ENCODE measurements at regions not wholly inside any gene's neighbourhood (a gene's known extent, or its start where the extent isn't known, plus 50 kb on each side); places are given as distances from the start of the nearest gene placed in this dataset.

- no peak for DNase-seq (ENCODE audit: low spot score in 2 of 2)
- Histone ChIP-seq H3K27me3 (no peaks in the 10 kb centered on the region), H3K9me3 (no peaks in the 10 kb centered on the region), H3K27ac (no peak overlapping the region), H3K4me1 (no peaks in the 10 kb centered on the region), H3K4me3 (no peak overlapping the region), H3K36me3 (no peaks in the 10 kb centered on the region)
- TF ChIP-seq EP300 (IDR thresholded peaks at IDR 0.05) (no peak), CTCF (IDR thresholded peaks at IDR 0.05) (no peak), POLR2A (IDR thresholded peaks at IDR 0.05) (no peak)
- 95 to 100% methylated on average over 1 of the region's 1 CpG for WGBS, 2 donors
Measured at GRCh38 chr13:73193554-73193953, 134.7 kb downstream of the KLF5 start.

GRCh38 chr13:73190477-73190876 is 131.7 kb downstream of the KLF5 start:
- no peak for TF ChIP-seq CTCF (IDR thresholded peaks at IDR 0.05)
- DNase-seq (ENCODE audit: low spot score in 2 of 2) = peak in 1 of 2 donors; percentile 11
- Histone ChIP-seq H3K27ac (peak overlapping the region in 1 of 4 donors; percentile 58), H3K9me3 (no peaks in the 10 kb centered on the region), H3K36me3 (no peaks in the 10 kb centered on the region), H3K27me3 (no peaks in the 10 kb centered on the region), H3K4me3 (peak overlapping the region in 1 of 4 donors; percentile 0), H3K4me1 (no peaks in the 10 kb centered on the region)
- 44 to 61% methylated on average over 5 of the region's 5 CpGs for WGBS, 2 donors

- Histone ChIP-seq H3K9me3 (no peaks in the 10 kb centered on the region), H3K36me3 (no peaks in the 10 kb centered on the region), H3K27ac (peak overlapping the region in 2 of 4 donors; percentile 36 to 58), H3K4me3 (peak overlapping the region in 1 of 4 donors; percentile 0), H3K27me3 (no peaks in the 10 kb centered on the region), H3K4me1 (no peaks in the 10 kb centered on the region)
- WGBS, 2 donors = 51 to 58% methylated on average over 8 of the region's 8 CpGs
- no peak for TF ChIP-seq POLR2A (IDR thresholded peaks at IDR 0.05)
- TF ChIP-seq EP300 (IDR thresholded peaks at IDR 0.05) = no peak
- TF ChIP-seq CTCF (IDR thresholded peaks at IDR 0.05) = no peak
- no peak for DNase-seq (ENCODE audit: low spot score in 2 of 2)
Measured at GRCh38 chr13:73189776-73190175, 131.0 kb downstream of the KLF5 start.

- H3K27me3 ChIP-seq = no peaks in the 10 kb centered on the region
- TF ChIP-seq CTCF (IDR thresholded peaks at IDR 0.05) (no peak), EP300 (IDR thresholded peaks at IDR 0.05) (peak in 1 of 2 donors; percentile 52)
- no peaks in the 10 kb centered on the region for H3K36me3 ChIP-seq
- H3K4me1 ChIP-seq = no peaks in the 10 kb centered on the region
- 49 to 55% methylated on average over 2 of the region's 2 CpGs for WGBS, 2 donors
- peak overlapping the region in 2 of 4 donors; percentile 36 to 58 for H3K27ac ChIP-seq
- peak overlapping the region in 1 of 4 donors; percentile 0 for H3K4me3 ChIP-seq
- no peak for DNase-seq (ENCODE audit: low spot score in 2 of 2)
- no peaks in the 10 kb centered on the region for H3K9me3 ChIP-seq
Measured at GRCh38 chr13:73189362-73189761, 130.6 kb downstream of the KLF5 start.

GRCh38 chr13:73187106-73187505 is 128.3 kb downstream of the KLF5 start:
- Histone ChIP-seq H3K27ac (no peak overlapping the region), H3K36me3 (no peaks in the 10 kb centered on the region), H3K4me3 (no peak overlapping the region), H3K4me1 (no peaks in the 10 kb centered on the region), H3K9me3 (no peaks in the 10 kb centered on the region), H3K27me3 (no peaks in the 10 kb centered on the region)
- no peak for DNase-seq (ENCODE audit: low spot score in 2 of 2)
- WGBS, 2 donors = 87 to 90% methylated on average over 4 of the region's 4 CpGs
- TF ChIP-seq EP300 (IDR thresholded peaks at IDR 0.05) (no peak), CTCF (IDR thresholded peaks at IDR 0.05) (no peak), POLR2A (IDR thresholded peaks at IDR 0.05) (no peak)
